Tibial nerve (tissue), 4 donors: ENCODE measurements at regions not wholly inside any gene's neighbourhood (a gene's known extent, or its start where the extent isn't known, plus 50 kb on each side); places are given as distances from the start of the nearest gene placed in this dataset.

ENCODE experiments used
- EP300 ChIP-seq, 2 donors: sonication (generic); formaldehyde crosslinking; IDR thresholded peaks; one replicate each; pipeline ENCODE4 v1.6.1; 2017; ENCODE audit warnings: antibody characterized with exemption in 2 of 2, mild to moderate bottlenecking in 1 of 2
- TF ChIP-seq, protein P1 (sequence below), 5 experiments: fragments of 200-600 bp in 3 of 5; fragments of 450-650 bp in 2 of 5; sonication (generic) in 3 of 5; IDR thresholded peaks; one replicate each; pipeline ENCODE4 v1.5.1; 2016 to 2019; ENCODE audit warnings: antibody characterized with exemption in 5 of 5, mild to moderate bottlenecking in 3 of 5, moderate library complexity in 2 of 5

GRCh38 chr3:134704556-134704955 is 53.7 kb upstream of the KY start:
- TF ChIP-seq, protein P1, sequence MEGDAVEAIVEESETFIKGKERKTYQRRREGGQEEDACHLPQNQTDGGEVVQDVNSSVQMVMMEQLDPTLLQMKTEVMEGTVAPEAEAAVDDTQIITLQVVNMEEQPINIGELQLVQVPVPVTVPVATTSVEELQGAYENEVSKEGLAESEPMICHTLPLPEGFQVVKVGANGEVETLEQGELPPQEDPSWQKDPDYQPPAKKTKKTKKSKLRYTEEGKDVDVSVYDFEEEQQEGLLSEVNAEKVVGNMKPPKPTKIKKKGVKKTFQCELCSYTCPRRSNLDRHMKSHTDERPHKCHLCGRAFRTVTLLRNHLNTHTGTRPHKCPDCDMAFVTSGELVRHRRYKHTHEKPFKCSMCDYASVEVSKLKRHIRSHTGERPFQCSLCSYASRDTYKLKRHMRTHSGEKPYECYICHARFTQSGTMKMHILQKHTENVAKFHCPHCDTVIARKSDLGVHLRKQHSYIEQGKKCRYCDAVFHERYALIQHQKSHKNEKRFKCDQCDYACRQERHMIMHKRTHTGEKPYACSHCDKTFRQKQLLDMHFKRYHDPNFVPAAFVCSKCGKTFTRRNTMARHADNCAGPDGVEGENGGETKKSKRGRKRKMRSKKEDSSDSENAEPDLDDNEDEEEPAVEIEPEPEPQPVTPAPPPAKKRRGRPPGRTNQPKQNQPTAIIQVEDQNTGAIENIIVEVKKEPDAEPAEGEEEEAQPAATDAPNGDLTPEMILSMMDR (IDR thresholded peaks at IDR 0.05): no peak
- TF ChIP-seq EP300 (IDR thresholded peaks at IDR 0.05): no peak
